ENCODE measurements at regions not wholly inside any gene's neighbourhood (a gene's known extent, or its start where the extent isn't known, plus 50 kb on each side); places are given as distances from the start of the nearest gene placed in this dataset.

DNA sequence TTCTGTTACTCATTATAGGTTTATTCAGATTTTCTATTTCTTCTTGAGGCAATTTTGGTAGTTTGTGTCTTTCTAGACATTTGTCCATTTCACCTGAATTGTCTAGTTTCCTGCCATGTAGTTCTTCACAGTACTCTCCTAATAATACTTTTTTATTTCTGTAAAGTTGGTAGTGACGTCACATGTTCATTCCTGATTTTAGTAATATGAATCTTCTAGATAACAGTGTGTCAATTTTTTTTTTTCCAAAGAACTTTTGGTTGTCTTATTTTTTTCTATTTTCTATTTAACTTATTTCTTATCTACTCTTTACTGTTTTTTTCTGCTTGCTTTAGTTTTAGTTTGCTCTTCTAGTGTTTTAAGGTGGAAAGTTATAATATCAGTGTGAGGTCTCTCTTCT, 197.3 kb upstream of the SHH start:
- TF ChIP-seq, protein P1, sequence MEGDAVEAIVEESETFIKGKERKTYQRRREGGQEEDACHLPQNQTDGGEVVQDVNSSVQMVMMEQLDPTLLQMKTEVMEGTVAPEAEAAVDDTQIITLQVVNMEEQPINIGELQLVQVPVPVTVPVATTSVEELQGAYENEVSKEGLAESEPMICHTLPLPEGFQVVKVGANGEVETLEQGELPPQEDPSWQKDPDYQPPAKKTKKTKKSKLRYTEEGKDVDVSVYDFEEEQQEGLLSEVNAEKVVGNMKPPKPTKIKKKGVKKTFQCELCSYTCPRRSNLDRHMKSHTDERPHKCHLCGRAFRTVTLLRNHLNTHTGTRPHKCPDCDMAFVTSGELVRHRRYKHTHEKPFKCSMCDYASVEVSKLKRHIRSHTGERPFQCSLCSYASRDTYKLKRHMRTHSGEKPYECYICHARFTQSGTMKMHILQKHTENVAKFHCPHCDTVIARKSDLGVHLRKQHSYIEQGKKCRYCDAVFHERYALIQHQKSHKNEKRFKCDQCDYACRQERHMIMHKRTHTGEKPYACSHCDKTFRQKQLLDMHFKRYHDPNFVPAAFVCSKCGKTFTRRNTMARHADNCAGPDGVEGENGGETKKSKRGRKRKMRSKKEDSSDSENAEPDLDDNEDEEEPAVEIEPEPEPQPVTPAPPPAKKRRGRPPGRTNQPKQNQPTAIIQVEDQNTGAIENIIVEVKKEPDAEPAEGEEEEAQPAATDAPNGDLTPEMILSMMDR (IDR thresholded peaks at IDR 0.05; ENCODE audit: low read depth, low read length, poor library complexity, severe bottlenecking): no peak
- no peak for TF ChIP-seq EZH2phosphoT487 (IDR thresholded peaks at IDR 0.05; ENCODE audit: borderline replicate concordance, low read length)

All from DOHH2 (cell line).